NOMO-1 (cell line): ENCODE measurements at regions not wholly inside any gene's neighbourhood (a gene's known extent, or its start where the extent isn't known, plus 50 kb on each side); places are given as distances from the start of the nearest gene placed in this dataset.

Experiments used
- DNase-seq, 2 experiments: peaks; one replicate each; lab custom pipeline; 2025; ENCODE audit not compliant: unreplicated experiment in 2 of 2; lab: John Stamatoyannopoulos, UW

DNA sequence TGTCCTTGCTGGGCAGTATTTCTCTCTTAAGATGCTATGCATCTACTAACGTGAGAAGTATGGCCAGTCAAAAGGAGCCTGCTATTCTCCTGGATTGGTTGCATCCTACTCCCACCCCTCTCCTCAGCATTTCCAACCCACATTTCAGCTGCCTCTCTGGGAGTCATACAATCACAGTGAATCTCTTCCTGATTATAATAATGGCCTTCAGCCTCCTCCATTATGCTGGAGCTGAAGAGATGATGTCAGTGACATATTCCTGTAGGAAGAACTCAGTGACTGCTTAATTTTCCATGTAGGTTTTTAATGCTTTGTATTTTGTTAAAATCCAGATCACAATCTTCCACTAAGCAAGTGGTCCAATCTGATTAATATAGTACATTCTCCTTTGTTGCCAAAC lies 82.7 kb upstream of the SUCLG2 start:
- DNase-seq: no peak

DNA sequence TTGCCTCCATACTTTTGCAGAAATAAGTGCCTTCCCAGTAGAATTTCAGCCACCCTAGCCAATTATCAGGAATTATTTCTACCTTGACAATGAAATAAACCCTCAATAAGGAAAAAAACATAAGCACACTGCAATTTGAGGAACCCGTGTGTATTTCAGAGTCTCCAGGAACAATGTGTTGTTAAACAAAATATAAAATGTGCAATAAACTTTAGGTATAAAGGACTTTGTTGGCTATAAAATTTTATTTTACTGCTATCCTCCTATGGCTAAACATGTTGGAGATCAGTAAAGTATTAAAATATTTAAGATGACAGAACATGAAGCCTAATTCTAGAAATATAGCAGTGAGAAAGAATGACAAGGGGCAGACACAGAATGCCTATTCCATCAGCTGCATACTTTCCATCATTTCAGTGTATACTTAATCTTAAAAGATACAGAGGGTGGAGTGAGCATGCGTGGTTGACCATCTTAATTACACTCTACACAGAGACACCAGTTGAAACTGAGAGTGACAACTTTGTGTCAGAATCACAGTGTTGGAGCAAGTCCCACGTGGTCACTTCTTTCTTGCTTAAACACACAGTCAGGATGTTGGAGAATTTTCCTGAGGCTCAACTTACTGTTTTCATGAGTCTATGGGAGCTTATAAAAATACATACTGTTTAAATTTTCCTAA lies 79.0 kb upstream of the SUCLG2 start:
- DNase-seq: no peak

DNA sequence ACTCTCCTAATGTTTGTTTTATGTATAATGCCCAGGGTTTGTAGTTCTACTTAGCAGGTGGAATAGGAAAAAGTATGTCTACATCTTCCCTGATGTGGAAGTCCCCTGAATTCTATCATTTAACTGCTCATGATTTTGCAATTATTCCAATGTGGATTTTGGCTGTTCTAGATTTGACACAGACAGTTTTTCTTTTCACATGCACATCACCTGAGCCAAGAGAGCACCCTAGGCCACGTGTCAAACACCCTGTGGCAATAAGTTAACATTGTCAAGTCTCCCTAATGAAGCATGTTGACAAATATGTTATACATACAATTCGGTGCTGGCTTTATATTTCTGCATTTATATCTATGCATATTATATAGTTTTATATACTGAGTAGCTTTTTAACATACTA lies 70.0 kb upstream of the SUCLG2 start:
- no peak for DNase-seq

DNA sequence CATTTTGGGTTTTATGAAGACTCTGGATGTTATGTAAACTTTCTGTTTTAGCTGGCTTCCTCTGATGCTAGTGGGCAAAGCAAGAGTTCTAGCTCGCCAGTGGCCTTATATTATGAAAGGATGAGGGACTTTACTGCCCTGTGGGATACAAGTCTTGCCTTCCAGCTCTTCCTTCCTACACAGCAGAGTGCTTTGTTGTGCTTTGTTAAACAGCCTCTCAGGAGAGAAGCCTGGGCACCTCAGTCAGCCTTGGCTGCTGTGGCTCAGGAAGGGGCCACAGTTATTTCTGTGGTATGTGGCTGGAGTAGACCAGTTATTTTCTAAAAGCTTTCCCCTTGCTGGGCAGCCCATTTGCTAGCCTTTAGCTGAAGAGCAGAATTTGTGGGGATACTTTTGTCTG lies 69.5 kb upstream of the SUCLG2 start:
- no peak for DNase-seq

DNA sequence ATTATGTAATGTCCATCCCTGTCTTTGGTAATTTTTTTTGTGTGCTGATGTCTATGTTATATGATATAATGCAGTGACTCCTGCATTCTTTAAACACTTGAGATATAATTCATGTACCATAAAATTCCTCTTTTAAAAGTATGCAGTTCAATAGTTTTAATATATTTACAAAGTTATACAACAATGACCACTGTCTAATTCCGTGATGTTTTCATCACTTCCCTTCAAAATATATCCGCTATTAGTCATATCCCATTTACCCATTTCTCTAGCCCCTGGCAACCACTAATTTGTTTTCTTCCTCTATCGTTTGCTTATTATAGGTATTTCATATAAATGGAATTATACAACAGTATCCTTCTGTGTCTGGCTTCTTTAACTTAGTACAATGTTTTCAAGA lies 64.9 kb upstream of the SUCLG2 start:
- no peak for DNase-seq

DNA sequence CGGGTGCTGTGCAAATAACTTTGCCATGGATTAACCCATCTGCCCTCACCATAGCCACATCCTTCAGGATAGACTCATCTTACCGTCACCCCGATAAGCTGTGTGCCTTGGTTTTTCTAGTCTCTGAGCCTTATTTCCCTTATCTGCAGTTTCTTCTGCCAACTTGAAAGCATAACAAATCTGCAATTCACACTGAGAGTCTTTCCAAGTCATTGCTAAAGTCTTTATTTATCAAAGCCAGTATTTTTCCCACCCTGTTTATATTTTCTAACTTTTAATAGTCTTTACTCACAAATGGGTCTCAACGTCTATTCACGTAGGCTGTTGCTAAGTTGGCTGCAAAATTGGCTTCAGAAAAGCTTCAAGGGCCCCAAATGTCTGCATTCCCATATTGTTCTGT lies 61.6 kb upstream of the SUCLG2 start:
- DNase-seq: no peak

DNA sequence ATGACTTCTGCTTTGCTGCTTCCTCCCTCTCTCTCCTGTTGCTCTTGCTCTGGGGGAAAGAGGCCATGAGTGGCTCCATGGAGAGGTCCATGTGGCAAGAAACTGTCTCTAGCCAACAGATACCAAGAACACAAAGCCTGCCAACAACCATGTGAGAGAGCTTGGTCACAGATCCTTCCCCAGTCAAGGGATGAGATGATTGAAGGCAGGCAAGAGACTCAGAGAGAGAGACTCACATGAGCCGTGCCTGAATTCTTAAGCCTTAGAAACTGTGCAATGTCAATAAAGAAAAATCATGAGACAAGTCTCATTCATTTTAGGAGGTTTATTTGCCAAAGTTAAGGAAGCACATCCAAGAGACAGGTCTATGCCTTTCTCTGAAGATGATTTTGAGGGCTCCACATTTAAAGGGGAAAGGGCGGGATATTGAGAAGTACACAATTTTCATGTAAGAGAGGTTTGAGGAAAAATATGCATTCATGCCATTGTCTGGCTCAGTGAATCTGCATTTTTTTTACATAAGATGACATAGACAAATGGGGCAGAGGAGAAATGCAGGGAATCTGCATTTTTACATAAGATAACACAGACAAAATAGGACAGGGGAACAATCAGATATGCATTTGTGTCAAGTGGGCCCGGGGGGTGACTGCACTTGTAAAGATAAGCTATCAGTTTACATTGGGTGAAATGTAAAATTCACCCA lies 59.5 kb upstream of the SUCLG2 start:
- DNase-seq: no peak

DNA sequence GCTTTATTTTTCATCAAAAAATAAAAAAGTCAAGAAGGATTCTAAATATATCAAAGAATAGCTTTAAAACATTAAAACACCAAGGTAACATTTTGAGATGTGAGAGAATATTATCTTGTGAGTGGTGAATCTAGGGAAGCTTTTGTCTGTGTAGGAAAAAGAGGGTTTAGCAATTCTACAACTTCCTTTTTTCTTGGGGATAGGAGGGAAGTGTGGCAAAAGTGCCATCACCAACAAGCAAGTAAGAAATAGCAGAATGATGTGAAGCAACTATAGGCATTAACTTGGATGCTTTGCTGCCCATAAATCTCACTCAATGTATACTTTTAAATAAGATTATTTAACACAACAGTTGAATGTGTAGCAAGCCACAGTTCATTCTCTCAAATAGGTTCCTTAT lies 57.8 kb upstream of the SUCLG2 start:
- peak; percentile 33 to 53 for DNase-seq

DNA sequence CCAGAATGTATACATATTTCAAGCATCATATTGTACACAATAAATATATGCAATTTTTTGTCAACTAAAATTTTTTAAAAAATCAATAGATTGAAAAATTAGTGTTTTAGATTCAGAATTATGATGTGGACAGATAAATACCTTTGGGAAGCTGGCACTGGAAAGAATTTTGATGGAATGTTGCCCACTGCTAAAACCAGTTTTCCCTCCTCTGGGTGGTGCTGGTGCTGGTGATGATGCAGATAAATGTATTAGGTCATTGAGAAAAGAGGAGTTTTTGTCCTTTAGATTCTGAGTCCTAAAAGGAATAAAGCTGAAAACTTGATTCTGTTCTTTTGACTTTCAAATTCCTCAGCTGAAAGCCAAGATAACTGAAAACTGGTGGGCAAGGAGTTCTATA lies 56.0 kb upstream of the SUCLG2 start:
- no peak for DNase-seq

DNA sequence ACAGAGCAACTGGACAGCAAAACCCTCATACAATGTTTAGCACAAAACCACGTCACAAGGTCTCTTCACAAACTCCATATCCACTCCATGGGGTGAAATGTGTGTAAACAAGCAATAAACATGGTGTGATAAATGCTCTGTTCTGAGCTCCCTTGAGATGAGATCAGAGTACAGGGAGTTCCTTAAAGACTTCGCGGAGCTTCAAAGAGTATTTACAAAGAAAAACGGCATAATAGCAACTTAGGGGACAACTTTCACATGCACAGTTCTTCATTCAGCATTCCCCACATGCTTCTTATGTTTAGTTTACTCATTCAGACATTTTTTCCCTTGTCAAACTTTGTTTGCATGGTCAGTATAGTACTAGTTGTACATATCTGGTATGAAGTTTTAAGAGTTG lies 52.5 kb upstream of the SUCLG2 start:
- no peak for DNase-seq

DNA sequence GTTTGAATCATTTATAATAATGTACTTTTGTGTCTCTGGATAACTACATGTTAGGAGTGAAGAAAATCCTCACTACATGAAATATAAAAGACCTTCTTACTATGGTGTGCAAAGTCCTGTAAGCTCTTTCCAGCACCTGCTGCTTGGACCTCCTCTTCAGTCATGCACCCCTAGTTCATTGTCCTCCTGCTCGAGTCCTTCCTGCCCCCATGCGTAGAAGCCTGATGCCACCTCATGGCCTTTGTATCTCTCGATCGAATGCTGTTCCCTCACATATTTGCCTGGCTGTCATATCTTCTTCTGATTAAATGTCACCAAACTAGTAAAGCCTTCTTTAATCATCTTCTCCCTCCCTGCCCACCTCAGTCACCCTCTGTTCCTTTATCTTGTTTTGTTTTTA lies 49.9 kb upstream of the SUCLG2 start:
- no peak for DNase-seq
